ENCODE measurements at regions not wholly inside any gene's neighbourhood (a gene's known extent, or its start where the extent isn't known, plus 50 kb on each side); places are given as distances from the start of the nearest gene placed in this dataset.
"Not testable (repeated sequence)": the region's sequence is repeated elsewhere in the genome, so short reads cannot be mapped to it uniquely, and the experiment has no call there.

DNA sequence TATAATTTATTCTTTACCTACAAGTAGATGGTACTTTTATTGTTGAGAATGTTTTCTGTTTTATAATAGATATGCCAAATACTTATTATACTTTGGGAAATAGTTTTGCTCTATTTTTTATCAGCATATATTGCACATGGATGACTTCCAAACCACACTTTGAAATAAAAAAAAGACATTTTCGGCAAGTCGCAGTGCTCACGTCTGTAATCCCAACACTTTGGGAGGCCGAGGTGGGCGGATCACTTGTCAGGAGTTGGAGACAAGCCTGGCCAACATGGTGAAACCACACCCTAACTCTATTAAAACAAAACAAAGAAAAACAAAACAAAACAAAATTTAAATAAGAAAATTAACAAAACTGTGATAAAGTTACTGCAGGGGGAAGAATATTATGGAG is 983.9 kb upstream of the CNTN5 start:
- H3K27me3 Mint-ChIP-seq: no peaks in the 10 kb centered on the region
- H3K4me3 Mint-ChIP-seq: no peak overlapping the region
- peaks cover 9 to 12% of the 10 kb centered on the region in 2 donors for H3K9me3 Mint-ChIP-seq
- H3K27ac Mint-ChIP-seq: no peak overlapping the region
- no peaks in the 10 kb centered on the region for H3K4me1 Mint-ChIP-seq
- ATAC-seq (replicated peaks) (no peak), DNase-seq (no peak)
- no peaks in the 10 kb centered on the region for H3K36me3 Mint-ChIP-seq

DNA sequence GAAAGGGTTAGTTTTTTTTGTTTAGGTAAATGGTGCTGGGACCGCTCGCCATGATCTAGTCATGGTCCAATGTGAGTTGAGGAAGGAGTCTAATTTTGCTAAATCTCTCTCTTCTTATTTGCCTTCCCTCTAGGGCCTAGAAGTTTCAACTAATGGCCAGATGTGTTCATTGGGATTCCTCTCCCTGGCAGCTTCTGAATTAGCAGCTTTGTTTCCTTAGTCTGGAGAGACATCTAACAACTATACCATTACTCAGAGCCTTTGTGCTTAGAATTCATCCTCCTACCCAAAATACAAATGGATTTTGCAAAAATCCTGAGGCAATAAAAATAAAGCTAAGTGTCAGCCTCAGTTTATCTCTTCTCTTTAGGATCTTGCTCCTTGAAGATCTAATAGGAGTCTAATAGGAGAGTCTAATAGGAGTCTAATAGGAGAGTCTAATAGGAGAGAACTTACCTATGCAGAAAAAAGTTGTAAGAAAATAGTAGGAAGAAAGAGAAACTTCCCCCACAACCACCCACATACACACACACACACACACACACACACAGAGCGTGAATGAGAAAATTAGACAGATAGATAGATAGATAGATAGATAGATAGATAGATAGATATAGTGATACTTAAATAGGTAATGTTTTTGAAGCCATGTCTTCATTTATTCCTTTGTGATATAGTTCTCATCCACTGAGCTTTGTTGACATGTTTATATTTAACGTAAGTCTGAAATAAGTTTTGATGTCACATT is 980.5 kb upstream of the CNTN5 start:
- Mint-ChIP-seq H3K27me3 (no peaks in the 10 kb centered on the region), H3K36me3 (no peaks in the 10 kb centered on the region), H3K4me3 (no peak overlapping the region), H3K9me3 (peaks cover 4 to 8% of the 10 kb centered on the region in 2 donors), H3K4me1 (no peaks in the 10 kb centered on the region), H3K27ac (no peak overlapping the region)
- ATAC-seq (replicated peaks): no peak
- no peak for DNase-seq

DNA sequence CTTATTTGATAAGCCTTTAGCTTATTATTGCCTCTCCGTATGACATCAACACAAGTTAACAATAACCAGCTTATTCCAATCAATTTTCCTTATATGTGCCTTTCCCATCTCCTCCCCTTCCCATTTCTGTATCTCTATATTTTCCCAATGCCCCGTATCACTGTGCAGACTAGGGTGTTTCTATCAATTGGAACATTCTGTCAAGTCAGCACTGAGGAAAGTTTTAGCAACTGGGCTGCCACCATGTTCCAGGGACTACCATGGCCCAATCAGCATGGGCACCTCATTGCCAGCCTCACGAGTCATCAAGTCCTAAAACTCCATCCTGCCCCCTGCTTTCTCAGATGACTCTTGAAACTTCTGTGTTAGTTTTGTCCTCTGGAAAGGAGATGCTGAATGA is 973.1 kb upstream of the CNTN5 start:
- DNase-seq (no peak), ATAC-seq (replicated peaks) (no peak)
- no peak overlapping the region for H3K4me3 Mint-ChIP-seq
- no peaks in the 10 kb centered on the region for H3K4me1 Mint-ChIP-seq
- H3K9me3 Mint-ChIP-seq: peaks cover 4 to 5% of the 10 kb centered on the region in 2 donors
- no peaks in the 10 kb centered on the region for H3K36me3 Mint-ChIP-seq
- no peak overlapping the region for H3K27ac Mint-ChIP-seq
- H3K27me3 Mint-ChIP-seq: no peaks in the 10 kb centered on the region

DNA sequence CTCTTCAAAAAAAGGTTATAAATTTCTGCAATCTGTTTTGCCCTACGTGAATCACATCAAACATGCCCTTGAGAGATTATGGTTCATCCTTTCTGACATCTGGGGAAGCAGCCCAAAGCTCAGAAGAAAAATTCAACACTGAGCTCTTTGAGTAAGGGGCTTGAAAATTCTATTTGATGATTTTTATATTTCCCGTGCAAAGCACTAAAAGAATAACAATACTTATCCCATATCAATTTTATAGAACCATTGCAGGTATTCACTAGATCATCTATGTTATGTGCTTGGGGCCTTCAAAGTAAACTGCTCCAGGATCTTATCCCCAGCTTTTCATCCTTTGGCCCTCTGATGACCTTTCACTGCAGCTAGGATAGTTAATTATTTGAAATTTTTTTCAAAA is 966.9 kb upstream of the CNTN5 start:
- Mint-ChIP-seq H3K36me3 (no peaks in the 10 kb centered on the region), H3K27ac (no peak overlapping the region), H3K27me3 (no peaks in the 10 kb centered on the region), H3K9me3 (no peaks in the 10 kb centered on the region), H3K4me3 (no peak overlapping the region), H3K4me1 (no peaks in the 10 kb centered on the region)
- no peak for ATAC-seq (replicated peaks)
- no peak for DNase-seq

DNA sequence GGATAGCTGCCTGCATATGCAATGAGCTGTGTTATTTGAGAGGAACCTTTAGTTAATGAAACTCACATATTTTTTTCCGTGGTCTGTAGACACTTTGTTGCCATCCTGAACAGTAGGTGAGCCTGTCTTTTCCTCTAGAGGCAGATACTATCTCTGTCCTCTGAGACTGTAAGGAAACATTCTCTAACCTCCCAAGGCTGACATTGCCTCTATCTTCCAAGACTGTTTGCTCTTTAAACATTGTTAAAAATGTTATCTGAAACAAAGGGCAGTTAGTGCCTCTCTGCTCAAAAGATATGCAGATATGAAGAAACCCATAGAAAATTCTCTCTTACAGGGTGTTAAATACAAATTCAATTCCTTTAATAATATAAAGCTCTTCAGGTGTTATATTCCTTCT is 963.8 kb upstream of the CNTN5 start:
- Mint-ChIP-seq H3K36me3 (no peaks in the 10 kb centered on the region), H3K4me3 (no peak overlapping the region), H3K27me3 (no peaks in the 10 kb centered on the region), H3K27ac (no peak overlapping the region), H3K9me3 (no peaks in the 10 kb centered on the region), H3K4me1 (no peaks in the 10 kb centered on the region)
- ATAC-seq (replicated peaks): no peak
- DNase-seq: no peak

DNA sequence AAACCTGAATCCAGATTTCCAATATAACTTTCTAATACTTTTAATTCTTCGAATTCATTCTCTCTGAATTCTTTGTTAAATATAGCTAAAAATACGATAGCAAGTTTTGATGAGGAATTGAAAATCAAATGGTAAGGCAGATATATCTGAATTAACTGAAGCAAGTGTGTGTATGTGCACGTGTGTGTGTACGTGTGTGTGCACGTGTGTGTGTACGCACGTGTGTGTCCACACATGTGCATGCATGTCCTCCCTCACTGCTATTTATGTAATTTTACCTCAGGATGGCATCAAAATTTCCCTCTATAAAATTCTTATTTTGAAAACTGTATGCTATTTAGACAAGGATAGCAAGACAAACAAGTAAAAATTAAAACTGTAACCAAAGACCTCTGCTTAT is 961.3 kb upstream of the CNTN5 start:
- no peaks in the 10 kb centered on the region for H3K27me3 Mint-ChIP-seq
- no peak overlapping the region for H3K4me3 Mint-ChIP-seq
- DNase-seq (no peak), ATAC-seq (replicated peaks) (no peak)
- no peaks in the 10 kb centered on the region for H3K36me3 Mint-ChIP-seq
- no peaks in the 10 kb centered on the region for H3K9me3 Mint-ChIP-seq
- no peaks in the 10 kb centered on the region for H3K4me1 Mint-ChIP-seq
- H3K27ac Mint-ChIP-seq: no peak overlapping the region

DNA sequence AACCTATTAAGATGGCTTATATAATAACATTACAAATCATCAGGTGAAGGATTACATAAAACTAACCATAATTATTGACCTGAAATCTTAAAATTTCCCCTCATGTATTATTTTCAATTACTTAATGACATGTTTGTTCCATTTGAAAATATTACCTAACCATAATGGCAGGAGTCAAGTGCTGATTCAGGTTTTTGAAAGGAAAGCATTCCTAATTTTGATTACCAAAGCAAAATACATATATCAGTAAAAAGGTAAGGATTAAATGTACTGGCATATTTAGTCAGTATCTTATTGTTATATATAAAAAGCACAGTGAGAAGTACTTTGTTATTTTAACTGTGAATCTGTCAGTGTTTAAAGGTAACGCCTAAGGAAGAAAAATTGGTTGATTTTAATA is 960.0 kb upstream of the CNTN5 start:
- DNase-seq (no peak), ATAC-seq (replicated peaks) (no peak)
- H3K36me3 Mint-ChIP-seq: no peaks in the 10 kb centered on the region
- peaks cover 1 to 2% of the 10 kb centered on the region in 2 donors for H3K9me3 Mint-ChIP-seq
- no peak overlapping the region for H3K27ac Mint-ChIP-seq
- no peaks in the 10 kb centered on the region for H3K4me1 Mint-ChIP-seq
- H3K27me3 Mint-ChIP-seq: no peaks in the 10 kb centered on the region
- H3K4me3 Mint-ChIP-seq: no peak overlapping the region

DNA sequence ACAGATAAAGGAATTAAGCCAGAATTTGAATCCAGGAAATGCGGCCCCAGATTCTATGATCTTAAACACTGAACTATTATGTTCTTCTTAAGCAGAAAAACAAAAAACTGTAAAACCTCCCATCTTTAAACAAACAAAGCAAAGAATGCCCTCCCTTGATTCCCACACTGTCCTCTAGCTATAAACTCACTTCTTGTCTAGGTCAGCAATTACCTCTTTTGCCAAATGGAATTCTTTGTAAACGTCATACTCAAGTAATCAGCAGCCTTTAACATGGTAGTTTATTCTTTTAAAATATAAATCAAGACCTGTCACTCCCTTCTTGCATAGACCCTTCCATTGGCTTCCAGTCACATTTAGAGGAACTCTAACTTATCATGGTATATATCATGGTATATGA is 958.9 kb upstream of the CNTN5 start:
- peaks cover 2 to 4% of the 10 kb centered on the region in 2 donors for H3K9me3 Mint-ChIP-seq
- no peaks in the 10 kb centered on the region for H3K27me3 Mint-ChIP-seq
- H3K36me3 Mint-ChIP-seq: no peaks in the 10 kb centered on the region
- no peak for ATAC-seq (replicated peaks)
- H3K4me1 Mint-ChIP-seq: no peaks in the 10 kb centered on the region
- H3K27ac Mint-ChIP-seq: no peak overlapping the region
- no peak for DNase-seq
- no peak overlapping the region for H3K4me3 Mint-ChIP-seq

DNA sequence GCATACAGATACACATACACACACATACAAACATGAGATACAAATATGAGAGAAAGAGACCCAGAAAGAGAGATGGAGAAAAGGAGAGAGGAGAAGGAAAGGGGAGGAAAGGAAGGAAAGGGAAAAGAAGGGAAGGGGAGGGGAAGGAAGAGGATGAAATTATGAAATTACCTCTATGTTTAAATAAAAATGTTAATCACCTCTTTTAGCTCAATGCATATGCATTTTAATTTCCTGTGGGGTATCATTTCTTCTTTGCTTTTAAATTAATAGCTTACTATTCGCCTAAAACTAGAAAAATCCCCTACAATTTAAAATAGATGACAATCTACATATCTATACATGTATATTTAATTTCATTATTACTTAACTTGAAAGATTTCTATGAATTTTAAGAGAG is 958.0 kb upstream of the CNTN5 start:
- H3K4me1 Mint-ChIP-seq: no peaks in the 10 kb centered on the region
- DNase-seq (no peak), ATAC-seq (replicated peaks) (no peak)
- peaks cover 2 to 4% of the 10 kb centered on the region in 2 donors for H3K9me3 Mint-ChIP-seq
- H3K36me3 Mint-ChIP-seq: no peaks in the 10 kb centered on the region
- no peak overlapping the region for H3K27ac Mint-ChIP-seq
- no peaks in the 10 kb centered on the region for H3K27me3 Mint-ChIP-seq
- H3K4me3 Mint-ChIP-seq: no peak overlapping the region

DNA sequence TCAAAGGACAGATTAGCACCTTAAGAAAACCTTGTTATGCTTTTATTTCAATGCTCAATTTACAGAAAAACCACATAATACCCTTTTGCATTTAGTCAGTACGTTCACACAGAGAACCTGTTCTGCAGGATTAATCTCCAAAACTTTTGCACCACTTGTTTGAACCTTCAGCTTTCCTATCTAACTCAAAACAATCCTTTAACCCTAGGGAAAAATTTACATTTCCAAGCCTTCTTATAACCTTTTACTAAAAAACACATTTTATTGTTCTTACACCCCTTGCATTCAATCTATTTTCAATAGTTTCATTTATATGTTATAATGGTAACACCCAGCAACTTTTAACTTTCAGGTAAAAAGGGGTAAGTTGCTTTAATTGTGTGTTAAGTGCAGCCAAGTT is 952.5 kb upstream of the CNTN5 start:
- DNase-seq (no peak), ATAC-seq (replicated peaks) (no peak)
- Mint-ChIP-seq H3K4me1 (no peaks in the 10 kb centered on the region), H3K9me3 (peaks cover 4 to 5% of the 10 kb centered on the region in 2 donors), H3K4me3 (no peak overlapping the region), H3K36me3 (no peaks in the 10 kb centered on the region), H3K27me3 (no peaks in the 10 kb centered on the region), H3K27ac (no peak overlapping the region)

DNA sequence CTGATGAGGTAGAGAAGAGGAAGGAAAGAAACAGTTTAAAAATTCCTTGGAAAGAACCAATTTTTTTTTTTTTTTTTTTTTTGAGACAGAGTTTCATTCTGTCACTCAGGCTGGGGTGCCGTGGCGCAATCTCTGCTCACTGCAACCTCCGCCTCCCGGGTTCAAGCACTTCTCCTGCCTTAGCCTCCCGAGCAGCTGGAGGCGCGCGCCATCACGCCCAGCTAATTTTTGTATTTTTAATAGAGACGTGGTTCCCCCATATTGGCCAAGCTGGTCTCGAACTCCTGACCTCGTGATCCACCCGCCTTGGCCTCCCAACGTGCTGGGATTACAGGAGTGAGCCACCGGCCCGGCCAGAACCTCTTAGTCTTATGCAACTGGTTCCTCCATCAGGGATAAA is 951.6 kb upstream of the CNTN5 start:
- H3K4me1 Mint-ChIP-seq; H3K9me3 Mint-ChIP-seq; H3K36me3 Mint-ChIP-seq; ATAC-seq (replicated peaks); H3K27me3 Mint-ChIP-seq; DNase-seq; H3K27ac Mint-ChIP-seq; H3K4me3 Mint-ChIP-seq: not testable (repeated sequence)

DNA sequence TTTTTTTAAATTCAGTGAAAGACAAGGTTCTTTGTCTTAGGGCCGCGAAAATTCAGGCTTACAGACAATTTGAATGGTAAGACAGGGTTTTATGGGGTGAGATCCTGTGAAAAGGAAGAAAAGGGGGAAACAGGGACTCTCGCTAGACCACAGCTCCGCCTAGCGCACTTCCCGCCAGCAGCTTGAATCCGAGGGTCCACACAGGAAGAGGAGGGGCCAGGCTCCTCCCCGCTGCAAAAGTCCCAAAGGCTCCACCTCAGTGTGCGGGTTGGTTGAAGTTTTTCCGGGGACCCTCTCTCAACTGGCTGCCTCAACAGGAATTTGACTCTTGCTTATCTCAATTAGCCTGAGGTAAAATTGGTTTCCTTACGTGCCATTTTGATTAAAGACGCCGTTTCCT is 950.9 kb upstream of the CNTN5 start:
- Mint-ChIP-seq H3K36me3 (no peaks in the 10 kb centered on the region), H3K4me3 (no peak overlapping the region), H3K9me3 (peaks cover 5 to 9% of the 10 kb centered on the region in 2 donors), H3K4me1 (no peaks in the 10 kb centered on the region), H3K27ac (no peak overlapping the region), H3K27me3 (no peaks in the 10 kb centered on the region)
- ATAC-seq (replicated peaks) (no peak), DNase-seq (no peak)

DNA sequence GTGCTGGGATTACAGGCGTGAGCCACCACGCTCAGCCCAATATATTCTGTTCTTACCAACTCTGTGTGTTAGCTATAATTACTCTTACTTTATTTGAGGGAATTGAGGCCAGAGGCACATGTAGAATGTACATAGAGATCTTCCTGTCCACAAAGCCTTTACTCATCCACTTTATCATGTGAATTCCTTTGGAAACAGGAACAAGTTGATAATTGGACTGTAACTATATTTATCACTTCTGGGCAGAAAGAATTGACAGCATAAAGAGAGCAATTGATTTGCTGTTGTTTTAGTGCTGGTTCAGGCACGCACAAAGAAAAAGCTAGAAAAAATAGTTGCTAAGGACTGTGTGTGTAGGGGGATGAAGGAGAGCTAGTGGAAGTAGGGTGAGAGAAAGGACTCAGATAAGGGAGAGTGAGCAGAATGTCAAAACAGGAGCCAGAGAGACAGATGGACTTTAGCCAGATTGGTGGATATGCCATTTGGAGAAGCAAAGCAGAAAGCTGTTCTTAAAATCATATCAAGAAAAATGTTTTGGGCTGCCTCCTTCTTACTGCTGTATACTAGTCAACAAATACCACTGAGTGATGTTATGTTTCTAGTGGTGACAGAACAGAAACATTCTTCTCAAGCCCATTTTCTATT is 929.8 kb upstream of the CNTN5 start:
- H3K9me3 Mint-ChIP-seq: peaks cover 5 to 7% of the 10 kb centered on the region in 2 donors
- ATAC-seq (replicated peaks) (no peak), DNase-seq (no peak)
- no peaks in the 10 kb centered on the region for H3K4me1 Mint-ChIP-seq
- no peak overlapping the region for H3K4me3 Mint-ChIP-seq
- no peaks in the 10 kb centered on the region for H3K36me3 Mint-ChIP-seq
- H3K27me3 Mint-ChIP-seq: no peaks in the 10 kb centered on the region
- H3K27ac Mint-ChIP-seq: no peak overlapping the region

DNA sequence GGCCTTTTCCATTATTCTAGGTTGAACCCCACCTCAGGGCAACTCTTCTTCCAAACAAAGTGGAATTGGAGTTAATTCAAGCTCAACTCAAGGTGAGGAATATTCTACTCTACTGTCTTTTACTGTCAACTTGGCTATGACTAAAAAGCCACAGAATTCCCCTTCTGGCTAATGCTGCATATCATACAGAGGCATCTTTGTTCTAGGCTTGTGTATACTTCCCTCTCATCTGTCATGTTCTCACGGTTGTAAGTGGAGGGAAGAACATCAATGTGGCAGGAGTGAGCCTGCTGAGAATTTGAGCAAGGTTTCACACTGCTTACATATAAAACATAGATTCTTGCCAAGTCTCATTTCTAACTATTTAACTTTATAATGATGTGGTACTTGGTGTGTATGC is 921.4 kb upstream of the CNTN5 start:
- no peaks in the 10 kb centered on the region for H3K27me3 Mint-ChIP-seq
- no peaks in the 10 kb centered on the region for H3K4me1 Mint-ChIP-seq
- no peak overlapping the region for H3K27ac Mint-ChIP-seq
- no peak overlapping the region for H3K4me3 Mint-ChIP-seq
- no peaks in the 10 kb centered on the region for H3K36me3 Mint-ChIP-seq
- DNase-seq (no peak), ATAC-seq (replicated peaks) (no peak)
- peaks cover 4 to 7% of the 10 kb centered on the region in 2 donors for H3K9me3 Mint-ChIP-seq

DNA sequence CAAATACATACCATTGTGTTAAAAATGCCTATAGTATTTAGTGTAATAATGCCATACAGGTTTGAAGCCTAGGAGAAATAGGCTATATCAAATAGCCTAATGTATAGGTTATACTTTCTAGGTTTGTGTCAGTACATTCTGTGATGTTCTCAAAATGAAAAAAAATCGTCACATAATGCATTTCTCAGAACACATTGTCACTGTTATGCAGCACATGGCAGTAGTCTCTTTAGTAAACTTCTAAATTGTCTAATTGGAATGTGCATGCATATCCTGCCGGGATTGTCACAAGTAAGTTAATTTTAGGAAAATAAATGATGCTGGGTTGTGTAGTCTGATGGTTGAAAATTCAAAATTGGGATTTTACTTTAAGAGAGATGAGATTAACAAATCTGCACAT is 920.1 kb upstream of the CNTN5 start:
- Mint-ChIP-seq H3K27me3 (no peaks in the 10 kb centered on the region), H3K4me1 (no peaks in the 10 kb centered on the region), H3K9me3 (peaks cover 2 to 7% of the 10 kb centered on the region in 2 donors), H3K4me3 (no peak overlapping the region), H3K27ac (no peak overlapping the region), H3K36me3 (no peaks in the 10 kb centered on the region)
- no peak for ATAC-seq (replicated peaks)
- no peak for DNase-seq
